Heart right ventricle (tissue), 16 donors: ENCODE measurements at regions not wholly inside any gene's neighbourhood (a gene's known extent, or its start where the extent isn't known, plus 50 kb on each side); places are given as distances from the start of the nearest gene placed in this dataset.

Source experiments
- ATAC-seq, 8 donors: fragments of 200-7000 bp; cut with Tn5 transposase; one replicate each; pipeline ENCODE4 v1.9.1; 2020; ENCODE audit warnings: mild to moderate bottlenecking in 8 of 8, moderate library complexity in 8 of 8, moderate number of reproducible peaks in 1 of 8
- DNase-seq, 2 donors: peaks; one replicate each; pipeline ENCODE4 v3.0.0-alpha.2; 2020
- H3K27ac ChIP-seq, 10 donors: fragments of 200-600 bp; sonication (generic) in 2 of 10; one replicate each; pipeline versions ENCODE4 v1.5.0 to v1.8.0; 2020 to 2022; ENCODE audit warnings: mild to moderate bottlenecking in 3 of 10
- H3K27me3 ChIP-seq, 7 donors: fragments of 200-600 bp; one replicate each; pipeline ENCODE4 v1.8.0; 2021 to 2022; ENCODE audit warnings: mild to moderate bottlenecking in 2 of 7
- H3K36me3 ChIP-seq, 9 donors: fragments of 200-600 bp; sonication (generic) in 1 of 9; one replicate each; pipeline versions ENCODE4 v1.5.0 to v1.8.0; 2020 to 2022; ENCODE audit warnings: mild to moderate bottlenecking in 2 of 9
- H3K4me1 ChIP-seq, 9 donors: fragments of 200-600 bp; sonication (generic) in 1 of 9; one replicate each; pipeline versions ENCODE4 v1.5.0 to v1.8.0; 2020 to 2022; ENCODE audit warnings: mild to moderate bottlenecking in 4 of 9
- H3K4me3 ChIP-seq, 10 donors: fragments of 200-600 bp; sonication (generic) in 2 of 10; one replicate each; pipeline versions ENCODE4 v1.5.0 to v1.8.0; 2020 to 2022; ENCODE audit warnings: mild to moderate bottlenecking in 7 of 10, moderate library complexity in 2 of 10
- H3K9me3 ChIP-seq, 11 donors: fragments of 200-600 bp in 10 of 11; sonication (generic) in 2 of 11; one replicate each; pipeline versions ENCODE4 v1.5.0 to v1.8.0; 2013 to 2022; ENCODE audit warnings: mild to moderate bottlenecking in 2 of 11, control low read depth in 1 of 11, moderate library complexity in 1 of 11
- CTCF ChIP-seq, 9 donors: fragments of 200-600 bp; sonication (generic) in 2 of 9; IDR thresholded peaks; one replicate each; pipeline versions ENCODE4 v1.5.0 to v1.8.0; 2021 to 2022; ENCODE audit warnings: antibody characterized with exemption in 9 of 9, mild to moderate bottlenecking in 5 of 9, moderate library complexity in 1 of 9
- WGBS, 2 donors: extraction: QIAGEN DNeasy Blood & Tissue Kit; methylation state at CpG; one replicate each; pipeline ENCODE4 v1.1.7; 2013; ENCODE audit warnings: inconsistent platforms in 1 of 2; 5-methylcytosine and 5-hydroxymethylcytosine counted together
- intact Hi-C, 10 donors: fragments of 100-400 bp; cut with DNase I; formaldehyde crosslinking; loops; one replicate each; pipeline versions ENCODE4 v1.11.1 to v1.14.2; 2022
- donor health status: Arrhythmogenic right ventricular cardiomyopathy.
- donor health status: ischemic (EF 13 %, LVEDD 7.1; RV severe dilation, severe dysfunction).
- donor health status: healthy with polysubstance abuse.
- donor health status: DM: no; HTN: yes; CAD: no.
- donor health status: DM: no; HTN: no; CAD: no.
- donor health status: ischemic (EF 25% LVEDD 6.9; RV normal size, moderate dysfunction).
- donor health status: ischemic (EF 25% LVEDD 5.7; RV mildly dilated, moderate dysfunction).
- donor health status: healthy.
- donor health status: DM: yes; HTN: yes; CAD: no.
- donor health status: Ischemic cardiomyopathy.
- donor health status: ischemic (EF 35%, LVEDD 5.7; RV mildly dilated, moderate dysfunction).
- donor health status: nonischemic (EF 11% LVEDD 7.7; RV severe dilation, severe dysfunction).
- donor health status: DM: yes; HTN: yes; CAD: no.
- donor health status: PGD.
- donor health status: ischemic (EF 29% LVEDD 5.4; RV normal size, mild dysfunction).
- donor health status: nonischemic (EF 23%, LVEDD 6.1; RV moderate dilation, normal function).

GRCh38 chr11:69386594-69387408 lies 92.8 kb downstream of the MYEOV start:
- TF ChIP-seq CTCF (IDR thresholded peaks at IDR 0.05): no peak
- WGBS, 2 donors: 97% methylated on average over 8 of the region's 8 CpGs
- Histone ChIP-seq H3K27ac (no peak overlapping the region), H3K36me3 (no peaks in the 10 kb centered on the region), H3K4me1 (peaks cover 0 to 12% (median 0%) of the 10 kb centered on the region in 9 donors), H3K27me3 (peaks cover 0 to 3% (median 0%) of the 10 kb centered on the region in 7 donors), H3K4me3 (no peak overlapping the region), H3K9me3 (peaks cover 0 to 26% (median 14%) of the 10 kb centered on the region in 11 donors)
- DNase-seq (no peak), ATAC-seq (no peak)
- intact Hi-C loops: no loop called here

GRCh38 chr11:69387409-69387885 lies 93.5 kb downstream of the MYEOV start:
- no peak overlapping the region for H3K4me3 ChIP-seq
- H3K36me3 ChIP-seq: no peaks in the 10 kb centered on the region
- peaks cover 0 to 26% (median 14%) of the 10 kb centered on the region in 11 donors for H3K9me3 ChIP-seq
- DNase-seq (no peak), ATAC-seq (no peak)
- peaks cover 0 to 6% (median 0%) of the 10 kb centered on the region in 9 donors for H3K4me1 ChIP-seq
- H3K27ac ChIP-seq: no peak overlapping the region
- no peak for TF ChIP-seq CTCF (IDR thresholded peaks at IDR 0.05)
- 68 to 72% methylated on average over 3 of the region's 3 CpGs for WGBS, 2 donors
- peaks cover 0 to 4% (median 0%) of the 10 kb centered on the region in 7 donors for H3K27me3 ChIP-seq
- intact Hi-C loops: no loop called here

DNA sequence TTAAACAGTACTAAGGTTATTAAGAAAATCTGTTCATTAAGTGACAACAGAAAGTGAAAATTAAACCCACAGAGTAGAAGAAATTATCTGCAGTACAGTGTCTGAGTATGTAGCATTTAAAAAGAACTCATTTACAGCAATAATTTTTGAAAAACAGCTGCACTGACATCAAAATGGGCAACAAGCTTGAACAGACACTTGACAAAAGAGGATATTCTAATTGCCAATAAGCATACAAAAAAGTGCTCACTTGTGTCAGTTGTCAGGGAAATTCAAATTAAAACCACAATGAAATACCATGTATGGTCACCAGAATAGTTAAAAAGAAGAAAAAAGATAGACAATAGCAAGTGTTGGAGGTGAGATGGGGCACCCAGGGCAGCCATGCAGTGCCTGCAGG lies 93.3 kb upstream of the LINC01488 start:
- ATAC-seq (no peak), DNase-seq (no peak)
- intact Hi-C loops: no loop called here
- Histone ChIP-seq H3K27ac (no peak overlapping the region), H3K36me3 (no peaks in the 10 kb centered on the region), H3K9me3 (peaks cover 0 to 26% (median 14%) of the 10 kb centered on the region in 11 donors), H3K4me1 (peaks cover 0 to 6% (median 0%) of the 10 kb centered on the region in 9 donors), H3K4me3 (no peak overlapping the region), H3K27me3 (peaks cover 0 to 4% (median 0%) of the 10 kb centered on the region in 7 donors)
- TF ChIP-seq CTCF (IDR thresholded peaks at IDR 0.05): no peak

DNA sequence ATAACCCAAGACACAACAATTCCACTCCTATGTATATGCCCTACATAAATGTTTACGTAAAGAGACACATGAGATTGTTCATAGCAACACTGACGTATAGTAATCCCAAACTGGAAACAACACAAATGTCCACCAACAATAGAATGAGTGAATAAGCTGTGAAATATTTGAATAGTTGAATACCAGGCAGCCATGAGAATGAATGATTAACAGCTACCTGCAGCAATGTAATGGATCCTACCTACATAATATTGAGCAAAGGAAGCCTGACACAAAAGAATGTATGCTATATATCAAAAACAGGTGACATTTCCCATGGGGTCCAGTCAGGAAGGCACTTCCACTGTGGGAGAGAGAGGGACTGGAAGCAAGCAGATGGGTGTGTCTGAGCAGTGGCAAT lies 92.8 kb upstream of the LINC01488 start:
- Histone ChIP-seq H3K4me1 (peaks cover 0 to 6% (median 0%) of the 10 kb centered on the region in 9 donors), H3K27me3 (peaks cover 0 to 4% (median 0%) of the 10 kb centered on the region in 7 donors), H3K9me3 (peaks cover 0 to 26% (median 14%) of the 10 kb centered on the region in 11 donors), H3K4me3 (no peak overlapping the region), H3K27ac (no peak overlapping the region), H3K36me3 (no peaks in the 10 kb centered on the region)
- DNase-seq (no peak), ATAC-seq (no peak)
- TF ChIP-seq CTCF (IDR thresholded peaks at IDR 0.05): no peak
- 46 to 62% methylated on average over 2 of the region's 2 CpGs for WGBS, 2 donors
- intact Hi-C loops: no loop called here
